Activated gamma-delta T cell treated with anti-CD3 and anti-CD28 coated beads, Interleukin-2, amount 50 U/mL, for 16 hours (primary cell): ENCODE measurements at regions not wholly inside any gene's neighbourhood (a gene's known extent, or its start where the extent isn't known, plus 50 kb on each side); places are given as distances from the start of the nearest gene placed in this dataset.
"Not testable (repeated sequence)": the region's sequence is repeated elsewhere in the genome, so short reads cannot be mapped to it uniquely, and the experiment has no call there.

Source experiments
- DNase-seq: peaks from one replicate; pipeline ENCODE4 v3.0.0-alpha.2; 2020; ENCODE audit warnings: low read depth

GRCh38 chr2:11877764-11878163 is 131.3 kb downstream of the LPIN1 start:
- no peak for DNase-seq

GRCh38 chr2:11885253-11885652 is 138.8 kb downstream of the LPIN1 start:
- DNase-seq = not testable (repeated sequence)

- not testable (repeated sequence) for DNase-seq
Observed at GRCh38 chr2:11886899-11887298, 140.5 kb downstream of the LPIN1 start.

DNA sequence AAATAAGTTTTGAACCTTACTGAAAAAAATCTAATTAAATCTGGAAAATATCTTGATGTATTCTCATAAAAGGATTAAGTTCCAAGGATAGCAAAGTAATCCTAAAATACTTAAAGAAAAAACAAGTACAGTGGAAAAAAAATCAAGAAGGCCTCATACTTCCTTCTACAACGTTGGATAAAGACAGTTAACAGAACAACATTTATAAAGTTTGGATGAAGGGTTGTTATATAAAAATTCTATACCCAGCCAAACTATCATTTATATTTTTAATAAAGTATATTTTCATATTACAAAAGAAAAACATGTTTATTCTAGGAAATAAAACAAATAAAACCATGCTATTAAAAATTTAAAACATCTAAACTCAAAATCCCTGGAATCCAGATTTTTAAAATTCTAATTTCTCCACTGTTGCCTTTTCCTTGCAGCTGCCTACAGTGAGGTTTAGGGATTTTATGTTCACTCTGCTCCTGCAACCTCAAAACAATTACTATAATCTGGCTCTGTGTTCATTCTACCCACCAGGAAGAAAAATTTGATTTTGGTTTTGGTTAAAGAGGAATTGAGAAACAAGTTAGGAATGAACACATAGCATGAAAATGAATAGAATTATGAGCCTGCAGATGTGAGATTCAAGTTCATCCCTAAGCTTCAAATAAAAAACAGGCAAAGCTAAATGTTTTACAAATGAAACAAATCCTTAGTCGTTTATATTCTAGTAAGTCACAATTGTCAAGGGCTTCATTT is 142.8 kb downstream of the LPIN1 start:
- no peak for DNase-seq

DNA sequence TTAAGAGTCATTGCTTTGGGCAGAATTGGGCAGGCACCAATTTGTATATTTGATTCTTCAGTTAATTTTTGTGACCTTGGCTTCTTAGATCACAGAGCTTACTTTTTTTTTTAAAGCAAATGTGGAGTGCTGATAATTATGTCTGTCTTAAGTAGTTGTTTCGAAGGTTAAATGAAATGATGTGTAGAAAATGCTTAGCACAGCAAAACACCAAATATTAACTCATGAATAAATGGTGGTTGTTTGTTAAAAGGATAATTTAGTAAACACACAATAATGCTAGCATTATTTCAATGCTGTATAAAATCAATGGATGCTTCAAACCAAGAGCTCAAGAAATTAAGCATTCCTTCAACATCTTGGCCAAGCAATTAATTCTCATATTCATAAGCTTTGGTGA is 143.4 kb downstream of the LPIN1 start:
- DNase-seq = no peak

DNA sequence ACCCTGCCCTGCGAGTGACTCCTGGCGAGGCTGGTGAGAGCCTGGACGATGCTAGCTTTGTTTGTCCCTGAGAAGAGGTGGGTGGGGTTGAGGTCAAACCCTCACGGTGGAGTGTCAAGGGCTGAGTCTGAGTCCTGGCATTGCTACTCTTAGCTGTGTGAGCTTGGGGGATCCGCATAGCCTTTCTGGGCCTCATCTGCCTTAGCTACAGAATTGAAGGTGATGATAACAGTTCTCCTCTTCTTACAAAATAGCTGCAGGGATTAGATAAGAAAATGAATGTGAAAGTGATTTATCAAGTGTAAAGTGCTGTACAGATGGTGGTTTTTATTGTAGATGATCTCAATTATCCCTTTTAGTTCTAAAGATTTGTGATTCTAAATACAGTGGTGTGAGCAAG is 144.6 kb downstream of the LPIN1 start:
- no peak for DNase-seq

- no peak for DNase-seq
Observed at GRCh38 chr2:11891671-11892440, 145.4 kb downstream of the LPIN1 start.

DNA sequence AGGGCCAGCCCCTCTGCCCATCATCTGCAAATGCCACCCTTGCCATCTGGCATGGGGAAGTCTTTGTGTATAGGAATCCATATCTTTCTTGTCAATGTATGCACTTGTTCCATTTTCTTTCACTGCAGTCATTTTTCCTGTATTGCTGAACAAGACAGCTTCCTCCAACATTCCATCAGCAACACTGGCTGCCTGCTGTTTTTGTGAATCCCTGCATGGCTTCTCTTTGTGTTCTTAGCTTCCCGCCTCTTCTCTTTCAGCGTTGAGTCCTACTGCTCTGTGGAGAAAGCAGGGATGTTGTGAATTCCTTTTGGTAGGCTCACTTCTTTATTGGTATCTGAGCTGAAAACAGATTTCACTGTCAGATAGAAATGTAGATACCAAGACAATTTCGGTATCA is 150.0 kb downstream of the LPIN1 start:
- no peak for DNase-seq

- no peak for DNase-seq
Observed at GRCh38 chr2:11898576-11898975, 152.1 kb downstream of the LPIN1 start.

DNA sequence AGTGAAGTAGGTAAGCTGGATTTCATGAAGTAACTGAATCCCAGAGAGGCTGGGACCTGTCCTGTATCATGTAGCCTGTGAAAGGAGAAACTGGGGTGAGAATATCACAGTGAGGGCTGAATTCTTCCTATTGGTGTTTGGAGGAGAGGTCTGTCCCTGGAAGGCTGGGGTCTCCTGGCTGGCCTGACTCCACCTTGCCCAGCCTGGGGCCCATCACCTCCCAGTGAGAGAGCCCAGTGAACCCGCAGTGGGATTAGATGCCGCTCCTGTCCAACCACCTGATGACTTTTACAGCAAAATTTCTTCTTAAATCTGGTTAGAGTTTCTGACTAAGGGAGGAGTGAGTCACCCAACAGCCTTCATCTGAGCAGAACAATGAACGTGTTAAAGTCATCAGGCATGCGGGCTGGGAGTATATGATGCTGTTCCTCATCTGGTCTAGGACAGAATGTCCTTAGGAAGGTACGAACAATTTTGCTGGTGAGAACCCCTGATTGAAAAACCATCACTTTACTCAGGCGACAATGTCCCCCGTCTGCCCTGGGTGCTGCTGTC is 152.9 kb downstream of the LPIN1 start:
- DNase-seq = no peak

DNA sequence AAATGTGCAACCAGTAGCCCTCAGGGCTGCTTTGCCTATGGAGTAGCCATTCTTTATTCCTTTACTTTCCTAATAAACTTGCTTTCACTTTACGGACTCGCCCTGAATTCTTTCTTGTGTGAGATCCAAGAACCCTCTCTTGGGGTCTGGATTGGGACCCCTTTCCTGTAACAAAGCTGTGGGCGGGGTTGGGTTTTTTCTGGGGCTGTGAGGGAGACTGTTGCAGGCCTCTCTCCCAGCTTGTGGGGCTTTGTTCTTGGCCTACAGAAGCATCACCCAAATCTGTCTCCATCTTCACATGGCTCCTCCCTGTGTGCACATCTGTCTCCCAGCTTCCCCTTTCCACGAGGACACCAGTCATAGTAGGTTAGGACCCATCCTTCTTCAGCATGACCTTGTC is 154.5 kb downstream of the LPIN1 start:
- DNase-seq = not testable (repeated sequence)

- no peak for DNase-seq
Observed at GRCh38 chr2:11901351-11902069, 155.1 kb downstream of the LPIN1 start.

DNA sequence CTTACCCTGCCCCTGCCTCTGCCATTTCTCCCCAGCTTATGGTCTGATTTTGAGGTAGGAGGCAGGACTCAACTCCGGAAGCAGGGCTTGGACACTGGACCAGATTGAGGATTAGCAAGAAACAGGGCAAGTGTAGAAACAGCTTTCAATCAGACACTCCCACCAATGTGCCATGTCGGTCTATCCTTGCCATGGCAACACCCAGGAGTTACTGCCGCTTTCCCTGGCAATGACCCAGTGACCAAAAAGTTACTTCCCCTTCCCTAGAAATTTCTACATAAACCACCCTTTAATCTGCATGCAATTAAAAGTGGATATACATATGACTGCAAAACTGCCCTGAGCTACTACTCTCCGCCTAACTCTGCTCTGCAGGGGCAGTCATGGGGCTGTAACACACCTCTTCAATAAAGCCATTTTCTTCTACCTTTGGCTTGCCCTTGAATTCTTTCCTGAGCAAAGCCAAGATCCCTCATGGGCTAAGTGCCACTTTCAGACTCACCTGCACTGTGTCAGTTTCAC is 156.7 kb downstream of the LPIN1 start:
- DNase-seq = no peak

DNA sequence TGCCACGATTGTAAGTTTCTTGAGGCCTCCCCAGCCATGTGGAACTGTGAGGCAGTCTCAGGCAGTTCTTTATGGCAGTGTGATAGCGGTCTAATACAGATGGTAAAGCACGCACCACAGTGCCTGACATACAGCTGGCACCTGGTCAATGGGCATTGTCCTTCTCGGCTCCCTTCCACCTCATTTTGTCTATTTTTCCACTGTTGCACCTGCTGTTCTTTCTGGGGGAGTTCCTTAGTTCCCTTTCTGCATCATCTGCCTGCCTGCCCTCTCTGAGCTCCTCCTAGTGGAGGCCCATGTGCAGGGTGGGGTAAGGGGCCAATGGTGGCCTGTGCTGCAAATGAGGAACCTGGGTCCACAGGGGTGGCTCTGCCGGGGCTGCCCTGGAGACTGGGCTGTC is 157.6 kb downstream of the LPIN1 start:
- no peak for DNase-seq

DNA sequence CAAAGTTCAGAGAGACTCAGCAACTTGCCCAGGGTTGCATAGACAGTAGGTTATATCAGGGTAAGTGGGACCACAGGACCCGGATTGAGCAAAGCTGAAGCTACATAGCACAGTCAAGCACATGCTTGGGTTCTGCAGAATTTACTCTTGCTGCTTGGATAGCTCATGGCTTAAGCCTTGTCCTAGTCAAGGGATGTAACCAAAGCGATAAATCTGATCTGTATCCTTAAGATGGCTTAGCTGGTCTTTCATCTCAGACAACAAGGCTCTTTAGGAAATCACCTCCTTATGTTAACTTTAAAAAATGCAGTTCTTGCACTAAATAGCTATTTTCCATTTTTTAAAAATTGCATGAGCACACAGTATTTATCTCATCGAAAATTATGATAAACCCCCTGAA is 158.5 kb downstream of the LPIN1 start:
- no peak for DNase-seq

GRCh38 chr2:11907190-11907589 is 160.8 kb downstream of the LPIN1 start:
- DNase-seq = no peak

DNA sequence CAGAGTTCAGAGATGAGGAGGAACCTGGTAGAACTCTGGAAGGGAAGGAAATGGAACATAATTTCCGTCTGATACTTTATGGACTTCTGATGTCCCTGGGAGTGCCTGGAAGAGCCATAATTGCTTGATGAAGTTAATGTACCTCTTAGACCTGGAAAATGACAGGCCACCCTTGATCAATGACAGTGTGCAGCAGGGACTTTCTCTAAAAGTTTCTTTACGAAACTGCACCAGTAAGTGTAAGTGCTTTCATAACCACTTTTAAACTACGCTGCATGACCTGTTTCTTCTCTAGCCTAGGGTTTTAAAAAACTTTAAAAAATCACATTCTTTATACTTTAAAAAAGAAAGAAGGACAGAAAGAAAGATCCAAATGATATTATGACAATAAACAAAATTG is 164.5 kb downstream of the LPIN1 start:
- no peak for DNase-seq

DNA sequence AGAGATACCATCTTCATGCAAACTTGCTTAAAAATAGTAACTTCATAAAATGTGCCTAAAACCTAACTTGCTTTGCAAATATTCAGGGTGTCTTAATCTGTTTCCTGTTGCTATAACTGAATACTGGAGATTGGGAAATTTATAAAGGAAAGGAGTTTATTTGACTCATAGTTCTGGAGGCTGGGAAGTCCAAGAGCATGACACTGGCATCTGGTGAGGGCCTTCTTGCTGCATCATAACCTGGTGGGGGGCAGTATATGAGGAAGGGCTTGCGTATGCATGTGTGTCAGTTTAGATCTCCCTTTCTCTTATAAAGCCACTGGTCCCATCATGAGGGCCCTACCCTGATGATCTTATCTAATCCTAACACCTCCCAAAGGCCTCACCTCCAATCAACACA is 166.5 kb downstream of the LPIN1 start:
- DNase-seq = no peak

- DNase-seq = no peak
Observed at GRCh38 chr2:11914455-11914854, 168.0 kb downstream of the LPIN1 start.

DNA sequence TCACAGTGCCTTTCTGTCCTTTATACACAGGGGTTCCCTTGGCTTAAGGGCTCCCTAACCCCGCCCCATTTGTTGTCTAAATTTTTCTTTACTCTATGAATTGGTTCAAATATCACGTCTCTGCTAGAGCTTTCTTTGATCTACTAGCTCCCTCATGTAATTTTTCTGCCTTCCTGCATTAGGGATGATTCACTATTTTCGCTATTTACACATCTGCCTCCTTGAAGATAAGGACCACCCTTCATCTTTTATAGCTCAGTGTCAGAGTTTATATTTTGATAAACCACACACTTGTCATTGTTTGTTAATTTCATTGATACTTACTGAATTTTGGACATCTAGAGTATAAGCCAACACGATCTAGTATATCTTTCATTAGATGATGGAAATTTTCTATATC is 169.2 kb downstream of the LPIN1 start:
- DNase-seq = no peak

- no peak for DNase-seq
Observed at GRCh38 chr2:11919953-11920352, 173.5 kb downstream of the LPIN1 start.

GRCh38 chr2:11920993-11921583 is 174.7 kb downstream of the LPIN1 start:
- no peak for DNase-seq
